ENCODE measurements at regions not wholly inside any gene's neighbourhood (a gene's known extent, or its start where the extent isn't known, plus 50 kb on each side); places are given as distances from the start of the nearest gene placed in this dataset.

DNA sequence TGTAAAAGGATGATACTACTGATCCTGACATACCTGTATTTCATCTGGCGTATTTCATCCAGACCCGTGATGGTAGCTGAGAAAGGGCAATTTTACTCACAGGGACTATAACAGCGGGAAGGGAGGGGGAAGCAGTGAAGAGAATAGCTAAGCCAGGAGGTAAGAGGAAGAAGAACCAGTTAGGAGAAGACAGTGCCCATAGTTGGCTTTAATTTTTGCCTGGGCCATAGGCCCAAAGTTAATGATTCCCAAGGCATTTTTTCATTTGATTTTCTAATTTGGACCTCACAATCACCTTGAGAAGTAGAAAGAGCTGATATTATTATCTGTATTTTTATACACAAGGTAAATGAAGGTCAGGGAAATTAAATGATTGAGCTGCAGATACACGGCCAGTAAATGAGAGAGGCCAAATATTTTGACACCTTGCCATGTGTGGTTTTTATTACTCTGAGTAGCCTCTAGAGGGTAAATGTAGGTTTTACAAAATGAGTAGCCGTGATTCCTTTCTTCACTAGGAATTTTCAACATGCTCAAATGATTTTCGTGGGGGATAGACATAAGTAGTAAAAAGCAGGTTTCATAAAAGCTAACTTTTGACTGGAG lies 382.2 kb downstream of the FUT8 start:
- Histone ChIP-seq H3K27me3 (replicated peaks; ENCODE audit: insufficient read depth, low read length) (no peaks in the 10 kb centered on the region), H3F3A (ENCODE audit: insufficient read depth, low read length) (no peaks in the 10 kb centered on the region), H4K20me1 (ENCODE audit: insufficient read depth, low read length) (no peaks in the 10 kb centered on the region), H3K4me2 (ENCODE audit: low read depth, low read length) (no peak overlapping the region), H3K4me1 (ENCODE audit: low read length) (no peaks in the 10 kb centered on the region), H3K9ac (ENCODE audit: low read length) (no peak overlapping the region), H3K79me2 (ENCODE audit: low read length) (no peaks in the 10 kb centered on the region), H3K36me3 (replicated peaks; ENCODE audit: insufficient read depth, low read length) (no peaks in the 10 kb centered on the region), H2AFZ (ENCODE audit: low read length) (no peak overlapping the region), H3K4me3 (ENCODE audit: low read length) (no peak overlapping the region), H3K9me2 (replicated peaks; ENCODE audit: insufficient read depth, low read length) (no peaks in the 10 kb centered on the region), H3K9me3 (replicated peaks; ENCODE audit: insufficient read depth, low read length) (no peaks in the 10 kb centered on the region), H3K27ac (ENCODE audit: low read length) (no peak overlapping the region)
- DNase-seq = no peak
- TF ChIP-seq EZH2phosphoT487 (IDR thresholded peaks at IDR 0.05; ENCODE audit: low read length) (no peak), EZH2 (optimal IDR thresholded peaks at IDR 0.05; ENCODE audit: low read depth, low read length) (no peak)
- TF ChIP-seq, protein P1, sequence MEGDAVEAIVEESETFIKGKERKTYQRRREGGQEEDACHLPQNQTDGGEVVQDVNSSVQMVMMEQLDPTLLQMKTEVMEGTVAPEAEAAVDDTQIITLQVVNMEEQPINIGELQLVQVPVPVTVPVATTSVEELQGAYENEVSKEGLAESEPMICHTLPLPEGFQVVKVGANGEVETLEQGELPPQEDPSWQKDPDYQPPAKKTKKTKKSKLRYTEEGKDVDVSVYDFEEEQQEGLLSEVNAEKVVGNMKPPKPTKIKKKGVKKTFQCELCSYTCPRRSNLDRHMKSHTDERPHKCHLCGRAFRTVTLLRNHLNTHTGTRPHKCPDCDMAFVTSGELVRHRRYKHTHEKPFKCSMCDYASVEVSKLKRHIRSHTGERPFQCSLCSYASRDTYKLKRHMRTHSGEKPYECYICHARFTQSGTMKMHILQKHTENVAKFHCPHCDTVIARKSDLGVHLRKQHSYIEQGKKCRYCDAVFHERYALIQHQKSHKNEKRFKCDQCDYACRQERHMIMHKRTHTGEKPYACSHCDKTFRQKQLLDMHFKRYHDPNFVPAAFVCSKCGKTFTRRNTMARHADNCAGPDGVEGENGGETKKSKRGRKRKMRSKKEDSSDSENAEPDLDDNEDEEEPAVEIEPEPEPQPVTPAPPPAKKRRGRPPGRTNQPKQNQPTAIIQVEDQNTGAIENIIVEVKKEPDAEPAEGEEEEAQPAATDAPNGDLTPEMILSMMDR (IDR thresholded peaks at IDR 0.05; ENCODE audit: low read length) = no peak

DNA sequence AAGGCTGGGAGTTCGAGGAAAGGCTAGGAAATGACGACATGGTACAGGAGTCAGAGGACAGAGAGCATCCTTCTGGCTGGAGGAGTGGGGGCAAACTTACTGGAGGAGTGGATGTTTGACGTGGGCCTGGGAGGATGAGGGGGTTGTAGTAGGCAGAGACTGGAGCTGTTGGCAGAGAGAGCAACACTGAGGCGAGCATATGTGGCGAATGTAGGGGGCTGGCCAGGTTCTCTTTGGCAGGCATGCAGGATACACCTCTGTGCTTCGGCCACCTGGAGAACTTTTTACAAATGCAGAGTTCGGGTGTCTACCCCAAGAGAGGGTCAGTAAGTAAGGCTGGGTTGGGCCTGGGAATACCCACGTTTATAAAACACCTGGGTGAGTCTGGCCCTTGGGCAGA lies 385.7 kb downstream of the FUT8 start:
- Histone ChIP-seq H3K9me2 (replicated peaks; ENCODE audit: insufficient read depth, low read length) (no peaks in the 10 kb centered on the region), H3F3A (ENCODE audit: insufficient read depth, low read length) (no peaks in the 10 kb centered on the region), H3K27ac (ENCODE audit: low read length) (no peak overlapping the region)

DNA sequence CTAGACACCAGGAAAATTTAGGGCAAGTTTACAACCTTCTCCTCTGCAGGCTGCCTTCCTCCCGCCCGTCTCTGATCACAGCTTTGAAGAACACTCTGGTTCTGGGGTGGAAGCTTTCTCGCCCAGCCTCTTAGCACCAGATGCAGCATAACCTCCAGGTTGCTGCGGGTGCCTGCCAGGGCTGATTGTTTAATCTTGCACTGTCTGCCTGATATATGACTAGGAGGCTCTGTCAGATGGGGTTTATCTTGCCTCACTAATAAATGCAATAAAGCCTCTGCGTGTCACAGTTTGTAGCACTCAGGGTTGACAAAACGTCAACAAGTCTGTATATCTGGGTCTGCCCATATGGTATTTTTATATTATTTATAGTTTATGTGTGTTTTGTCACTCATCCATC lies 388.2 kb downstream of the FUT8 start:
- no peaks in the 10 kb centered on the region for H3K27me3 ChIP-seq (replicated peaks; ENCODE audit: insufficient read depth, low read length)

More for the DNA sequence above, 385.7 kb downstream of the FUT8 start:
- H3K4me2 ChIP-seq (ENCODE audit: low read depth, low read length) = no peak overlapping the region
- H3K27me3 ChIP-seq (replicated peaks; ENCODE audit: insufficient read depth, low read length) = no peaks in the 10 kb centered on the region
- no peak overlapping the region for H2AFZ ChIP-seq (ENCODE audit: low read length)
- H3K36me3 ChIP-seq (replicated peaks; ENCODE audit: insufficient read depth, low read length) = no peaks in the 10 kb centered on the region
- DNase-seq = no peak
- H3K4me1 ChIP-seq (ENCODE audit: low read length) = no peaks in the 10 kb centered on the region
- TF ChIP-seq EZH2phosphoT487 (IDR thresholded peaks at IDR 0.05; ENCODE audit: low read length) = no peak
- TF ChIP-seq, protein P1 (IDR thresholded peaks at IDR 0.05; ENCODE audit: low read length) = no peak
- no peak for TF ChIP-seq EZH2 (optimal IDR thresholded peaks at IDR 0.05; ENCODE audit: low read depth, low read length)
- H3K9ac ChIP-seq (ENCODE audit: low read length) = no peak overlapping the region
- no peaks in the 10 kb centered on the region for H3K9me3 ChIP-seq (replicated peaks; ENCODE audit: insufficient read depth, low read length)
- H3K79me2 ChIP-seq (ENCODE audit: low read length) = no peaks in the 10 kb centered on the region
- no peak overlapping the region for H3K4me3 ChIP-seq (ENCODE audit: low read length)
- no peaks in the 10 kb centered on the region for H4K20me1 ChIP-seq (ENCODE audit: insufficient read depth, low read length)

More for the DNA sequence above, 388.2 kb downstream of the FUT8 start:
- Histone ChIP-seq H3K4me1 (ENCODE audit: low read length) (no peaks in the 10 kb centered on the region), H3K4me2 (ENCODE audit: low read depth, low read length) (no peak overlapping the region), H4K20me1 (ENCODE audit: insufficient read depth, low read length) (no peaks in the 10 kb centered on the region), H3F3A (ENCODE audit: insufficient read depth, low read length) (no peaks in the 10 kb centered on the region), H3K79me2 (ENCODE audit: low read length) (no peaks in the 10 kb centered on the region), H3K9me2 (replicated peaks; ENCODE audit: insufficient read depth, low read length) (no peaks in the 10 kb centered on the region), H3K9ac (ENCODE audit: low read length) (no peak overlapping the region), H3K36me3 (replicated peaks; ENCODE audit: insufficient read depth, low read length) (no peaks in the 10 kb centered on the region), H3K4me3 (ENCODE audit: low read length) (no peak overlapping the region), H3K27ac (ENCODE audit: low read length) (no peak overlapping the region), H2AFZ (ENCODE audit: low read length) (no peak overlapping the region), H3K9me3 (replicated peaks; ENCODE audit: insufficient read depth, low read length) (no peaks in the 10 kb centered on the region)
- no peak for DNase-seq
- TF ChIP-seq EZH2phosphoT487 (IDR thresholded peaks at IDR 0.05; ENCODE audit: low read length) = no peak
- TF ChIP-seq, protein P1 (IDR thresholded peaks at IDR 0.05; ENCODE audit: low read length) = no peak
- TF ChIP-seq EZH2 (optimal IDR thresholded peaks at IDR 0.05; ENCODE audit: low read depth, low read length) = no peak
